GM23338 (cell line): ENCODE measurements at regions not wholly inside any gene's neighbourhood (a gene's known extent, or its start where the extent isn't known, plus 50 kb on each side); places are given as distances from the start of the nearest gene placed in this dataset.

Experiments used
- ATAC-seq: fragments of 200-7000 bp; cut with Tn5 transposase; 3 replicates; pipeline ENCODE4 v1.9.1; 2020
- DNase-seq: peaks from one replicate; pipeline ENCODE4 v3.0.0-alpha.2; 2015; ENCODE audit warnings: low spot score
- H2AFZ ChIP-seq: fragments of 200-600 bp; sonication (generic); 2 replicates; pipeline ENCODE4 v1.8.0; 2016; ENCODE audit warnings: antibody characterized with exemption, mild to moderate bottlenecking, moderate library complexity
- H3F3A ChIP-seq: fragments of 200-600 bp; sonication (generic); replicated peaks from 2 replicates; pipeline ENCODE4 v1.8.0; 2017; ENCODE audit warnings: antibody characterized with exemption, mixed run types, low read depth
- H3K27ac ChIP-seq: fragments of 200-600 bp; sonication (generic); 2 replicates; pipeline ENCODE4 v1.6.1; 2016; ENCODE audit warnings: low read depth
- H3K27me3 ChIP-seq: fragments of 200-600 bp; sonication (generic); 2 replicates; pipeline ENCODE4 v1.8.0; 2016; ENCODE audit warnings: mild to moderate bottlenecking, mixed run types, moderate library complexity; ENCODE audit not compliant: insufficient read depth
- H3K36me3 ChIP-seq: fragments of 200-600 bp; sonication (generic); 2 replicates; pipeline ENCODE4 v1.8.0; 2016; ENCODE audit warnings: mild to moderate bottlenecking; ENCODE audit not compliant: insufficient read depth
- H3K4me1 ChIP-seq: fragments of 200-600 bp; sonication (generic); 2 replicates; pipeline ENCODE4 v1.8.0; 2016; ENCODE audit warnings: mild to moderate bottlenecking, moderate library complexity; ENCODE audit not compliant: insufficient read depth
- H3K4me2 ChIP-seq: fragments of 200-600 bp; sonication (generic); 2 replicates; pipeline ENCODE4 v1.7.1; 2017; ENCODE audit warnings: mixed run types
- H3K4me3 ChIP-seq: fragments of 200-600 bp; sonication (generic); 2 replicates; pipeline ENCODE4 v1.6.1; 2016; ENCODE audit warnings: mixed run types
- H3K79me2 ChIP-seq: fragments of 200-600 bp; sonication (generic); replicated peaks from 2 replicates; pipeline ENCODE4 v1.8.0; 2017; ENCODE audit warnings: mild to moderate bottlenecking; ENCODE audit not compliant: insufficient read depth
- H3K9me2 ChIP-seq: fragments of 200-600 bp; sonication (generic); 2 replicates; pipeline ENCODE4 v1.8.0; 2017; ENCODE audit not compliant: insufficient read depth
- H4K20me1 ChIP-seq: fragments of 200-600 bp; sonication (generic); replicated peaks from 2 replicates; pipeline ENCODE4 v1.8.0; 2017; ENCODE audit warnings: mild to moderate bottlenecking; ENCODE audit not compliant: insufficient read depth
- H3K27ac Mint-ChIP-seq: 2 replicates; pipeline ENCODE4 v1.8.0; 2020; ENCODE audit warnings: inconsistent platforms, mild to moderate bottlenecking, moderate library complexity, mixed read lengths
- H3K27me3 Mint-ChIP-seq: 3 replicates; pipeline ENCODE4 v1.8.0; 2022; ENCODE audit warnings: low read depth, mild to moderate bottlenecking, moderate library complexity, mixed read lengths, inconsistent platforms; ENCODE audit not compliant: insufficient read depth, poor library complexity
- H3K36me3 Mint-ChIP-seq: 3 replicates; pipeline ENCODE4 v1.8.0; 2021; ENCODE audit warnings: low read depth, mild to moderate bottlenecking, inconsistent platforms, moderate library complexity, mixed read lengths
- H3K4me1 Mint-ChIP-seq: 3 replicates; pipeline ENCODE4 v1.8.0; 2020; ENCODE audit warnings: mild to moderate bottlenecking, inconsistent platforms, mixed read lengths
- H3K4me3 Mint-ChIP-seq: 3 replicates; pipeline ENCODE4 v1.8.0; 2021; ENCODE audit warnings: moderate library complexity, mild to moderate bottlenecking, inconsistent platforms, mixed read lengths
- H3K9me3 Mint-ChIP-seq: 3 replicates; pipeline ENCODE4 v1.8.0; 2020; ENCODE audit warnings: moderate library complexity, mild to moderate bottlenecking, inconsistent platforms, mixed read lengths
- CTCF ChIP-seq, 2 experiments: fragments of 200-600 bp in 1 of 2; sonication (generic) in 1 of 2; conservative IDR thresholded peaks; 2 replicates each; pipeline versions ENCODE4 v1.5.1 to v1.6.1; 2016 to 2017; ENCODE audit warnings: antibody characterized with exemption in 2 of 2, low read depth in 2 of 2, mild to moderate bottlenecking in 2 of 2, moderate library complexity in 1 of 2
- EZH2 ChIP-seq: fragments of 200-600 bp; sonication (generic); IDR thresholded peaks from one replicate; pipeline ENCODE4 v1.8.0; 2017; ENCODE audit warnings: antibody characterized with exemption, mild to moderate bottlenecking, low read depth; ENCODE audit not compliant: unreplicated experiment
- EZH2phosphoT487 ChIP-seq: fragments of 200-600 bp; sonication (generic); IDR thresholded peaks from one replicate; pipeline ENCODE4 v1.8.1; 2018; ENCODE audit warnings: antibody characterized with exemption; ENCODE audit not compliant: unreplicated experiment
- ZNF114 ChIP-seq: fragments of 250-450 bp; sonication (Bioruptor Pico); IDR thresholded peaks from 2 replicates; pipeline ENCODE4 v1.5.0; 2020; ENCODE audit warnings: mild to moderate bottlenecking, moderate library complexity
- ZNF462 ChIP-seq: fragments of 250-450 bp; sonication (Bioruptor Pico); IDR thresholded peaks from 2 replicates; pipeline ENCODE4 v1.5.0; 2020; ENCODE audit warnings: mild to moderate bottlenecking, moderate library complexity

GRCh38 chr9:7507566-7508270, 291.9 kb downstream of the DMAC1 start:
- no peak for TF ChIP-seq ZNF462 (CRISPR knock-in tag)
- no peak for TF ChIP-seq CTCF (conservative IDR thresholded peaks at IDR 0.05; ENCODE audit: low read depth in 2 of 2)

GRCh38 chr9:7507026-7507425, 292.6 kb downstream of the DMAC1 start:
- no peak for ATAC-seq
- no peak overlapping the region for H3K4me3 ChIP-seq
- H3K27me3 ChIP-seq: no peaks in the 10 kb centered on the region
- H2AFZ ChIP-seq: no peak overlapping the region
- Mint-ChIP-seq H3K4me1 (no peaks in the 10 kb centered on the region), H3K27ac (no peak overlapping the region), H3K27me3 (no peaks in the 10 kb centered on the region), H3K4me3 (no peak overlapping the region), H3K36me3 (no peaks in the 10 kb centered on the region), H3K9me3 (no peaks in the 10 kb centered on the region)
- no peak overlapping the region for H3K27ac ChIP-seq
- no peaks in the 10 kb centered on the region for H4K20me1 ChIP-seq
- no peaks in the 10 kb centered on the region for H3F3A ChIP-seq
- H3K9me2 ChIP-seq: peaks cover 21% of the 10 kb centered on the region
- no peak for DNase-seq
- H3K79me2 ChIP-seq: no peaks in the 10 kb centered on the region
- H3K4me1 ChIP-seq: no peaks in the 10 kb centered on the region
- no peak overlapping the region for H3K4me2 ChIP-seq
- H3K36me3 ChIP-seq: no peaks in the 10 kb centered on the region
- TF ChIP-seq EZH2phosphoT487 (no peak), EZH2 (no peak), ZNF114 (CRISPR knock-in tag) (no peak)

More at GRCh38 chr9:7507566-7508270, 291.9 kb downstream of the DMAC1 start:
- Mint-ChIP-seq H3K36me3 (no peaks in the 10 kb centered on the region), H3K9me3 (no peaks in the 10 kb centered on the region), H3K4me3 (no peak overlapping the region), H3K27me3 (no peaks in the 10 kb centered on the region), H3K4me1 (no peaks in the 10 kb centered on the region), H3K27ac (no peak overlapping the region)
- Histone ChIP-seq H3K36me3 (no peaks in the 10 kb centered on the region), H3K4me1 (no peaks in the 10 kb centered on the region), H3K4me2 (no peak overlapping the region), H3K79me2 (no peaks in the 10 kb centered on the region), H3K9me2 (peaks cover 17% of the 10 kb centered on the region), H3K27ac (no peak overlapping the region), H3K27me3 (no peaks in the 10 kb centered on the region), H3K4me3 (no peak overlapping the region), H2AFZ (no peak overlapping the region), H3F3A (no peaks in the 10 kb centered on the region), H4K20me1 (no peaks in the 10 kb centered on the region)
- no peak for DNase-seq
- ATAC-seq: no peak
